ENCODE measurements at regions not wholly inside any gene's neighbourhood (a gene's known extent, or its start where the extent isn't known, plus 50 kb on each side); places are given as distances from the start of the nearest gene placed in this dataset.

DNA sequence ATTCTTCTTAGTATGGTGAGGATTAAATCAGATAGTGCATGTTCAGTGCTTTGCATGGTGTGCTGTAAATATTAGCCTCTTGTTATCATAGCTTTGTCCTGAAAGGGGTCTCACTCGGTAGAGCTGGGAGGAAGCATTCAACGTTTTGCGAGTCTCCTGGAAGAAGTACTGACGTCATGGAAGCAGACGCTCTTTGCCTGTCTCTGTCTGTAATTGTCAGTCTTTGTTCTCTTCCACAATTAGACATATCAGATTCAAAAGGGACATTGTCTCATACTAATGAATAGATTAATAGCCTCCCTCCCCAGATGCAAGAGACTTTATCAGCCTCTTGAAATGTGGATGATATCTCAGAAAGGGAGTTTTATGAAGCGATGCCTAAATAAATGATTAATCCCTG is 91.8 kb upstream of the CXCL14 start:
- Histone ChIP-seq H3K4me3 (no peak overlapping the region), H3K9me3 (ENCODE audit: low read depth, low read length) (no peaks in the 10 kb centered on the region), H3K27ac (no peak overlapping the region), H3K36me3 (ENCODE audit: insufficient read depth, low read length) (no peaks in the 10 kb centered on the region), H3K9ac (ENCODE audit: insufficient read length) (no peak overlapping the region)
- no peak for TF ChIP-seq FOXP2 (optimal IDR thresholded peaks at IDR 0.05; ENCODE audit: control extremely low read depth, extremely low read length, insufficient read depth)
- no peak for TF ChIP-seq EZH2 (IDR thresholded peaks at IDR 0.05)
- TF ChIP-seq POLR2AphosphoS5 (IDR thresholded peaks at IDR 0.05; ENCODE audit: borderline replicate concordance, low read depth, low read length) = no peak
- no peak for DNase-seq (ENCODE audit: low read depth, low spot score)

DNA sequence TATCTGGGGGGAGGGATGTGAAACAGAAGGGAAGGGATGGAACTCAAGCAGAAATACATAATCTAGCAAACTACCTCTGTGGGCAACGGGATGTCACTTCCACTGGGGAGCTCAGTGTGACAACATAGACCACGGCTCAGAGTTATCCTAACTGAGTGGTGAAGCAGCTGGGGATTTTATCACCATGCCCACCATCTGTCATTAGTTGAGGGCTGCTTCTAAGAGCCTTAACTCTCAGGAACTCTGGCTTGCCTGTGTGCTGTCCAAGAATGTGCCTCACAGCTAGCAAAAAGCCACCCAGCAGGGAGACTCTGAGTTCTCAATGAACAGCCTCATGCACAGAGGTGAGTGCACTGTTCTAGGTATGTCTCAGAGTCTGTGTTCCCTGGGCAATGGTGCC is 90.6 kb upstream of the CXCL14 start:
- H3K27ac ChIP-seq = no peak overlapping the region
- H3K36me3 ChIP-seq (ENCODE audit: insufficient read depth, low read length) = no peaks in the 10 kb centered on the region
- no peak overlapping the region for H3K9ac ChIP-seq (ENCODE audit: insufficient read length)
- H3K4me3 ChIP-seq = no peak overlapping the region
- no peak for DNase-seq (ENCODE audit: low read depth, low spot score)
- H3K9me3 ChIP-seq (ENCODE audit: low read depth, low read length) = no peaks in the 10 kb centered on the region
- TF ChIP-seq EZH2 (IDR thresholded peaks at IDR 0.05) (no peak), POLR2AphosphoS5 (IDR thresholded peaks at IDR 0.05; ENCODE audit: borderline replicate concordance, low read depth, low read length) (no peak), FOXP2 (optimal IDR thresholded peaks at IDR 0.05; ENCODE audit: control extremely low read depth, extremely low read length, insufficient read depth) (no peak)

DNA sequence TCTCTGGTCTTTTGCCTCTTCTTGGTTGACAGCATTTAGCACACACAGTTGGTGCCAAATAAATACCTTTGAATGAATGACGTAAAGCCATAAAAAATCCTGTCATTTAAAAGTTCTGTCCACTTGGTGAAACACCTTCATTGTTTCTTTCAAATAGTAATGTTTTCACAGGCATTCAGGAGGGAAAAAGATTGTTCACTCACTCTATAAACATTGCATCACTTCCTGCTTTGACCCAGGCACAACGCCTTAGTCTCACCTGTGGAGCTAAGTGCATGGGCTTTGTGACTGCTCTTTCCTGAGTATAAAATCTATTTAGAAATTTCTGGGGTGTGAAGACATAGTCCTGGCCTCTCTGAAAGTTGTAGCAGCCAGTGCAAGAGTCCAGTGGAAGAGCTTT is 88.9 kb upstream of the CXCL14 start:
- no peak for DNase-seq (ENCODE audit: low read depth, low spot score)
- Histone ChIP-seq H3K4me3 (no peak overlapping the region), H3K9me3 (ENCODE audit: low read depth, low read length) (no peaks in the 10 kb centered on the region), H3K36me3 (ENCODE audit: insufficient read depth, low read length) (no peaks in the 10 kb centered on the region), H3K27ac (no peak overlapping the region), H3K9ac (ENCODE audit: insufficient read length) (no peak overlapping the region)
- TF ChIP-seq POLR2AphosphoS5 (IDR thresholded peaks at IDR 0.05; ENCODE audit: borderline replicate concordance, low read depth, low read length) = no peak
- no peak for TF ChIP-seq EZH2 (IDR thresholded peaks at IDR 0.05)
- no peak for TF ChIP-seq FOXP2 (optimal IDR thresholded peaks at IDR 0.05; ENCODE audit: control extremely low read depth, extremely low read length, insufficient read depth)

DNA sequence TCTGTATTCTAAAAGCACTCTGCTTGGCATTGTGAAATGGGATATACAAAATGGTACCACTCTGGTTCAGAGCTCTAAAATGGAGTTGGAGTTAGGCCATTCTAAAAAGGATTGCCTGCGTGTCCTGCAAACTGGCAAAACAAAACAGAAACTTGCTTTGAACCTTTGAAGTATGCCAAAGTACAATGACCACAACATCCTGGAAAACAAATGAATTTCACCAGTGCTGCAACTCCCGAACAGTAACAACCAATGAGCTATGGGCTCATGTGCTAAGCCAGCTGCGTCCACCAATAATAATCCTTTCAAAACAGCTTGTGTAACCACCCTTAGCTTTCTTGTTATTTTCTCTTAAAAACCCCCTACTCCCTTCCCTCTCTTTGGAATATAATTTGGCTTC is 88.4 kb upstream of the CXCL14 start:
- TF ChIP-seq POLR2AphosphoS5 (IDR thresholded peaks at IDR 0.05; ENCODE audit: borderline replicate concordance, low read depth, low read length) (no peak), EZH2 (IDR thresholded peaks at IDR 0.05) (no peak), FOXP2 (optimal IDR thresholded peaks at IDR 0.05; ENCODE audit: control extremely low read depth, extremely low read length, insufficient read depth) (no peak)
- Histone ChIP-seq H3K27ac (no peak overlapping the region), H3K9me3 (ENCODE audit: low read depth, low read length) (no peaks in the 10 kb centered on the region), H3K36me3 (ENCODE audit: insufficient read depth, low read length) (no peaks in the 10 kb centered on the region), H3K9ac (ENCODE audit: insufficient read length) (no peak overlapping the region), H3K4me3 (no peak overlapping the region)
- no peak for DNase-seq (ENCODE audit: low read depth, low spot score)

DNA sequence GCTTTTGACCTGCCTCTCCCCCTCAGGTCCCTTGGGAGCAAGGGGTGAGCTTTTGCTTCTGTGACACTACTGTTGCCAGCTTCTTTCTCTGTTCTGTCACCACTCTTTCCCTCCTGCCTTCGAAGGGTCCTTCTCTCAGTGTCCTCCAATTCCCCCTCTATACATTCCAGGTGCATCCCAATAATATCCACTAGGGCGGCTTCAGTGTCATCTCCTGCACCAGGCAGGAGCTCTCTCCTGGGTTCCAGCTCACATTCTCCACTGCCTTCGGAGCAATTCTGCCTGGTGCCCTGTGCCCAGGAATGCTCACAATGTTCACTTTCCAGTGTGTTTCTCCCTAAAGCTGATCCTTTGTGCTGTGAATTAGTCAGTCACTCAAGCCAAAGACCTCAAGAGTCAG is 83.9 kb upstream of the CXCL14 start:
- Histone ChIP-seq H3K9ac (ENCODE audit: insufficient read length) (no peak overlapping the region), H3K4me3 (no peak overlapping the region), H3K27ac (no peak overlapping the region), H3K9me3 (ENCODE audit: low read depth, low read length) (no peaks in the 10 kb centered on the region), H3K36me3 (ENCODE audit: insufficient read depth, low read length) (no peaks in the 10 kb centered on the region)
- no peak for DNase-seq (ENCODE audit: low read depth, low spot score)
- no peak for TF ChIP-seq FOXP2 (optimal IDR thresholded peaks at IDR 0.05; ENCODE audit: control extremely low read depth, extremely low read length, insufficient read depth)
- TF ChIP-seq EZH2 (IDR thresholded peaks at IDR 0.05) = no peak
- TF ChIP-seq POLR2AphosphoS5 (IDR thresholded peaks at IDR 0.05; ENCODE audit: borderline replicate concordance, low read depth, low read length) = no peak

DNA sequence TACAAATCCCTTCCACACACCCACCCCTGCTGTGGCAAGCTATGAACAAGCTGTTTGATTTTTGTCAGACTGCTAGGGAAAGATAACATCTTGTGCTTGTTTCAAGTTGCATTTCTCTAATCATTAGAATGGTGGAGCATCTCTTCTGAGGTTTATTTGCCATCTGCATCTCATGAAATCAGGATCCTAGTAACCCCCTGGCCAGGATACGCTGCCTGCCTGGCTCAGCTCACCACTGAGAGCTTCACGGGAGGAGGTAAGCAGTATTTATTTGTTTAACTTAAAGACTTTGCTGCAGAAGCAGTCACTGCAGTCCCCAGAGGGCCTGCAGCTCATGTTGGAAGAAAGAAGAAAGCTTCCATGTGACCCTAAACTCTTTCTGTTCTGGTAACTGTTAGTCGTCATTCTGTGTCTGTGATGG is 83.3 kb upstream of the CXCL14 start:
- TF ChIP-seq EZH2 (IDR thresholded peaks at IDR 0.05) = no peak
- TF ChIP-seq FOXP2 (optimal IDR thresholded peaks at IDR 0.05; ENCODE audit: control extremely low read depth, extremely low read length, insufficient read depth) = no peak
- no peak for TF ChIP-seq POLR2AphosphoS5 (IDR thresholded peaks at IDR 0.05; ENCODE audit: borderline replicate concordance, low read depth, low read length)
- H3K9ac ChIP-seq (ENCODE audit: insufficient read length) = no peak overlapping the region
- no peak overlapping the region for H3K4me3 ChIP-seq
- no peaks in the 10 kb centered on the region for H3K9me3 ChIP-seq (ENCODE audit: low read depth, low read length)
- H3K36me3 ChIP-seq (ENCODE audit: insufficient read depth, low read length) = no peaks in the 10 kb centered on the region
- no peak for DNase-seq (ENCODE audit: low read depth, low spot score)
- H3K27ac ChIP-seq = no peak overlapping the region

DNA sequence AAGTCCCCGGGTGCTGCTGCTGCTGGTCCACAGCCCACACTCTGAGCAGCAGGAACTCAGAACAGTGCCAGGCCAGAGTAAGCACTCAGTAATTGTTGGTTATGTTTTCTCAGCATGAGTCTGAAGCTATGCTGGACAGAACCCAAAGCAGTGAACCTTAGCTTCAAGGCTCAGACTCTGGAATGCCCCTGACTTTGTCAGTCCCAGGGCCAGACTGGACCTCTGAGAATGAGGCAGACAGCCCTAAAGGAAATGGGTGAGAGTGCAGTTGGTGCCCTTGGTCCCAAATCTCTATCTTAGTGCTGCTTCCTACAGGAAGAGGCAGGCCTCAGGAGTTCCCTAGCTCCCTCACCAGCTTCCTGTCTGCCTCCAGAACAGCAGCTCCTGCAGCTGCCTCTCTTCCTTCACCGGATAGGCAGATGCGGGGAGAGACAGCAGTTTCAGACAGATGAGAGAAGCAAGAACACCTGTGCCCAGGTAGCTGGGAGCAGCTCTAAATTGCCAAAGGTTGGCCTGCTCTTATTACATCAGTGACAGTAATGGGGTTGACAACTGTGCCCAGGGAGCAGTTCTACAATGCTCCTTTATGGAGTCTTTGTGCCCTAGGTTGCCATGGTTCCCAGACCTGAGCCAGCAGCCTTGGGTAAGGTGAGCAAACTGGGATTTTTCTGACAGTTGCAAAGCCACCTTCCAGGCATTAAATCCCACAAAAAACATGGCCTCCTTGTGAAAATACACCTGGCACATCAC is 82.2 kb upstream of the CXCL14 start:
- H3K9ac ChIP-seq (ENCODE audit: insufficient read length) = no peak overlapping the region
- no peaks in the 10 kb centered on the region for H3K9me3 ChIP-seq (ENCODE audit: low read depth, low read length)
- DNase-seq (ENCODE audit: low read depth, low spot score) = no peak
- no peaks in the 10 kb centered on the region for H3K36me3 ChIP-seq (ENCODE audit: insufficient read depth, low read length)
- H3K27ac ChIP-seq = no peak overlapping the region
- no peak for TF ChIP-seq POLR2AphosphoS5 (IDR thresholded peaks at IDR 0.05; ENCODE audit: borderline replicate concordance, low read depth, low read length)
- TF ChIP-seq FOXP2 (optimal IDR thresholded peaks at IDR 0.05; ENCODE audit: control extremely low read depth, extremely low read length, insufficient read depth) = no peak
- no peak for TF ChIP-seq EZH2 (IDR thresholded peaks at IDR 0.05)
- no peak overlapping the region for H3K4me3 ChIP-seq

DNA sequence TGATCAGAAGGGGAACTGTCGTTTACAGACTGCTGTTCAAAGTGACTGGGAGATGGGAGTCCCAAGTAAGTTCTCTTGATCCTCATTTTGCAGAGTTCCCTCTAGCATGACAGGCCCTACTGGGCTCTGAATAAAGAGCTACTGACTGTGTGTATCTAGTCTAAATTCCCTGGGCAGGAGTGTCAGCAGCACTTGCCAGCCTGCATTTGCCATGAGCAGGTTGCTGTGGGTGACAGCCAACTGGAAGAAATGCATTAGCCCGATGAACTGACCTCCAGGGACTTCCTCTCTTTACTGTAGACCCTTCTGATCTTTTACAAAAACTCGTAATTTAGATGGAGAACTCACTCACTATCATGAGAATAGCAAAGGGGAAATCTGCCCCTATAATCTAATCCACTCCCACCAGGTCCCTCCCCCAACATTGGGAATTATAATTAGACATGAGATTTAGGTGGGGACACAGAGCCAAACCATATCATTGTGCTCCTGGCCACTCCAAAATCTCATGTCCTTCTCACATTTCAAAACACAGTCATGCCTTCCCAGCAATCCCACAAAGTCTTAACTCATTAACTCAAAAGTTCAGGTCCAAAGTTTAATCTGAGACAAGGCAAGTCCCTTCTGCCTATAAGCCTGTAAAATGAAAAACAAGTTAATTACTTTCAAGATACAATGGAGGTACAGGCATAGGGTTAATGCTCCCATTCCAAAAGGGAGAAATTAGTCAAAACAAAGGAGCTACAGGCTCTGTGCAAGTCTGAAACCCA is 78.9 kb upstream of the CXCL14 start:
- Histone ChIP-seq H3K36me3 (ENCODE audit: insufficient read depth, low read length) (no peaks in the 10 kb centered on the region), H3K9ac (ENCODE audit: insufficient read length) (no peak overlapping the region), H3K9me3 (ENCODE audit: low read depth, low read length) (no peaks in the 10 kb centered on the region), H3K27ac (no peak overlapping the region), H3K4me3 (no peak overlapping the region)
- DNase-seq (ENCODE audit: low read depth, low spot score) = no peak
- no peak for TF ChIP-seq FOXP2 (optimal IDR thresholded peaks at IDR 0.05; ENCODE audit: control extremely low read depth, extremely low read length, insufficient read depth)
- TF ChIP-seq POLR2AphosphoS5 (IDR thresholded peaks at IDR 0.05; ENCODE audit: borderline replicate concordance, low read depth, low read length) = no peak
- no peak for TF ChIP-seq EZH2 (IDR thresholded peaks at IDR 0.05)
